Gastrocnemius medialis (tissue), 4 donors: ENCODE measurements at regions not wholly inside any gene's neighbourhood (a gene's known extent, or its start where the extent isn't known, plus 50 kb on each side); places are given as distances from the start of the nearest gene placed in this dataset.

Experiments
- ATAC-seq, 2 donors: fragments of 150-250 bp; one replicate each; pipeline ENCODE4 v1.9.1; 2016
- DNase-seq, 2 donors: peaks; one replicate each; pipeline ENCODE4 v3.0.0-alpha.2; 2019
- H3K27ac ChIP-seq, 4 donors: fragments of 200-600 bp; sonication (generic); 1 replicate in 1 of 4; 2 replicates in 3 of 4; pipeline ENCODE4 v1.5.1; 2016 to 2018; ENCODE audit warnings: mild to moderate bottlenecking in 2 of 4, moderate library complexity in 1 of 4
- H3K27me3 ChIP-seq, 3 donors: fragments of 200-600 bp; sonication (generic) in 2 of 3; 1 replicate in 1 of 3; 2 replicates in 2 of 3; pipeline versions ENCODE4 v1.5.1 to v1.6.0; 2016 to 2019; ENCODE audit warnings: mild to moderate bottlenecking in 1 of 3, moderate library complexity in 1 of 3
- H3K36me3 ChIP-seq, 2 donors: fragments of 200-600 bp; sonication (generic) in 1 of 2; one replicate each; pipeline ENCODE4 v1.5.1; 2017 to 2018
- H3K4me1 ChIP-seq, 2 donors: fragments of 200-600 bp; sonication (generic) in 1 of 2; one replicate each; pipeline ENCODE4 v1.5.1; 2016 to 2017; ENCODE audit warnings: mild to moderate bottlenecking in 2 of 2
- H3K4me3 ChIP-seq, 4 donors: fragments of 200-600 bp; sonication (generic) in 3 of 4; 1 replicate in 1 of 4; 2 replicates in 3 of 4; pipeline ENCODE4 v1.5.1; 2016 to 2019; ENCODE audit warnings: mild to moderate bottlenecking in 2 of 4
- H3K9me3 ChIP-seq, 3 donors: fragments of 200-600 bp; sonication (generic) in 2 of 3; 1 replicate in 1 of 3; 2 replicates in 2 of 3; pipeline ENCODE4 v1.5.1; 2016 to 2019
- POLR2A ChIP-seq, 2 donors: fragments of 450-650 bp; IDR thresholded peaks; one replicate each; pipeline ENCODE4 v1.6.1; 2017; ENCODE audit warnings: antibody characterized with exemption in 2 of 2, mild to moderate bottlenecking in 2 of 2, moderate library complexity in 2 of 2
- in situ Hi-C, 4 donors: fragments of 200-750 bp; cut with MboI; loops; one replicate each; pipeline versions ENCODE4 v1.15.0 to v1.8.0; 2017; ENCODE audit warnings: low sequenced_read_pairs in 4 of 4
- intact Hi-C: fragments of 100-400 bp; cut with DNase I; formaldehyde crosslinking; loops from one replicate; pipeline ENCODE4 v1.15.1; 2023; ENCODE audit warnings: low total_unique reads
- TF ChIP-seq, protein P1 (sequence below), 5 experiments: fragments of 450-650 bp in 3 of 5; fragments of 200-600 bp in 2 of 5; sonication (generic) in 2 of 5; IDR thresholded peaks in 4 of 5; conservative IDR thresholded peaks in 1 of 5; 1 replicate in 4 of 5; 2 replicates in 1 of 5; pipeline ENCODE4 v1.5.1; 2016 to 2019; ENCODE audit warnings: antibody characterized with exemption in 5 of 5, mild to moderate bottlenecking in 3 of 5, moderate library complexity in 3 of 5

DNA sequence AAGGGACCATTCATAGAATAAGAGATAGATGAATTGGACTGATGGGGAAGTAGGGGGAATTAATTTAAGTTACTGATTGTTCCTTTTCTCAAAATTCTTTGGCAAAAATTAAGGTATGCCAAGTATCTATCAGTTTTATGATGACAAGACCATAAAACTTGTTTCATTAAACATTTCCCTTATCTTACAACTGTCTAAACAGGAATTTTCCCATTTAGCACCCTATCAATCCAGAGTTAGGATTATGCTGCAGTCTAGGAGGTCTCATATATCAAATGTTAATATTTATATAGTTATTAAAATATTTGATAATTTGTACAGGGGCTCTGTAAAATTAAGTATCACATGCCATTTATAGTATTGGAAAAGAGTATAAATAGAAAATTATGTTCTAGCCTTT is 51.5 kb upstream of the ARID1B start:
- Histone ChIP-seq H3K9me3 (no peaks in the 10 kb centered on the region), H3K36me3 (no peaks in the 10 kb centered on the region), H3K4me1 (peaks cover 8 to 11% of the 10 kb centered on the region in 2 donors), H3K4me3 (no peak overlapping the region), H3K27me3 (no peaks in the 10 kb centered on the region), H3K27ac (no peak overlapping the region)
- in situ Hi-C loops = no loop called here
- intact Hi-C loops = no loop called here
- TF ChIP-seq, protein P1, sequence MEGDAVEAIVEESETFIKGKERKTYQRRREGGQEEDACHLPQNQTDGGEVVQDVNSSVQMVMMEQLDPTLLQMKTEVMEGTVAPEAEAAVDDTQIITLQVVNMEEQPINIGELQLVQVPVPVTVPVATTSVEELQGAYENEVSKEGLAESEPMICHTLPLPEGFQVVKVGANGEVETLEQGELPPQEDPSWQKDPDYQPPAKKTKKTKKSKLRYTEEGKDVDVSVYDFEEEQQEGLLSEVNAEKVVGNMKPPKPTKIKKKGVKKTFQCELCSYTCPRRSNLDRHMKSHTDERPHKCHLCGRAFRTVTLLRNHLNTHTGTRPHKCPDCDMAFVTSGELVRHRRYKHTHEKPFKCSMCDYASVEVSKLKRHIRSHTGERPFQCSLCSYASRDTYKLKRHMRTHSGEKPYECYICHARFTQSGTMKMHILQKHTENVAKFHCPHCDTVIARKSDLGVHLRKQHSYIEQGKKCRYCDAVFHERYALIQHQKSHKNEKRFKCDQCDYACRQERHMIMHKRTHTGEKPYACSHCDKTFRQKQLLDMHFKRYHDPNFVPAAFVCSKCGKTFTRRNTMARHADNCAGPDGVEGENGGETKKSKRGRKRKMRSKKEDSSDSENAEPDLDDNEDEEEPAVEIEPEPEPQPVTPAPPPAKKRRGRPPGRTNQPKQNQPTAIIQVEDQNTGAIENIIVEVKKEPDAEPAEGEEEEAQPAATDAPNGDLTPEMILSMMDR (IDR thresholded peaks at IDR 0.05 in 4 of 5, conservative IDR thresholded peaks at IDR 0.05 in 1 of 5) = no peak
- no peak for TF ChIP-seq POLR2A (IDR thresholded peaks at IDR 0.05)
- DNase-seq (no peak), ATAC-seq (no peak)

DNA sequence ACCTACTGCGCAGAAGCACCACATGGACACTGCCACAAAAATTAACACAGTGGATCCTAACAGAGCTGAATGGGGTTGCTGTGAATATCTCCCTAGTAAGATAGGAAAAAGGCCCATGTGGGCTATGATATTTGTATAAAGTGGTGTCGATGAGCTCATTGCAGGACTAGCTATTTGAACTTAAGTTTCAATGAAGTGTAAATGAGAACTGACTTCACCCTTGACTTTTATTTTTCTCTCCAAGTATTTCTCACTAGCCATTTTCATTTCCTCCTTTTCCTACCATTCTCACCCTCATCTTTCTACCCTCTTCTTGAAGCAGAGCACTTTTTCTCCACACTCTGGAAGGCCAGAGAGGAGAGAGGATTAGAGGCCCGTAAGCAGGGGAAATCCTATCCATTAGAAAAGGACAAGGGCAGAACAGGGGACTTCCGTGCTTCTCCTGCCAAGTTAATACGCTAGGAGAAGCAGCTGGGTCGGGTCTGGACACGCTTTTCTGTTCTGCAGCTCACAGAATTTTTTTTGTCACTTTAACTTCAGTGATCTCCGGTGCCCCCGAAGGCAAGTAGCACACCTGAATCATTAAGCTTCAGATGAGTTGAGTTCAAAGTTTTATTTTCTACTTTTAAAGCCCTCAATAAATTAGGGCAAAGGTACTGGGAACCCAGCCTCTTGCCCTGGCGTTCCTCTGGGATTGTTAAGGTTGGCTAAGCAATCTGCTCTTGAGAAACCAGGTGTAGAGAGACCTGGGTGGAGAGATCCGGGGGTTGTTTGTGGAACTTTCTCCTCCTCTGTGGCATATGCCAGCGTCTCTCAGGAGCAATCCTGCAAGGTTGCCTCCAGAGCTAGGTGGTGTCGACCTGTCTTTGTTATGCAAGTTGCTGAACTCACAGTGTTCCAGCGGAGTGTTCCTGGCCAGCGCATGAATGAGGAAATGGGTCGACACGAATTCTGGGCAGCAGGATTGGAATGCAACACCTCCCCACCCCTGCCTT is 56.2 kb upstream of the ARID1B start:
- H3K27ac ChIP-seq = peak overlapping the region; percentile 89 to 96 (median 96)
- H3K9me3 ChIP-seq = no peaks in the 10 kb centered on the region
- in situ Hi-C loops = no loop called here
- H3K4me1 ChIP-seq = peaks cover 21 to 27% of the 10 kb centered on the region in 2 donors
- intact Hi-C loops = loop anchor here (1.0 kb wide), 1 partner anchor 34 kb away; no protein-coding TSS in a partner anchor
- peak overlapping the region in 2 of 4 donors; percentile 34 to 48 for H3K4me3 ChIP-seq
- no peaks in the 10 kb centered on the region for H3K36me3 ChIP-seq
- peak; percentile 28 to 60 for ATAC-seq
- no peak for TF ChIP-seq POLR2A (IDR thresholded peaks at IDR 0.05)
- TF ChIP-seq, protein P1 (IDR thresholded peaks at IDR 0.05 in 4 of 5, conservative IDR thresholded peaks at IDR 0.05 in 1 of 5) = no peak
- peak; percentile 16 to 42 for DNase-seq
- no peaks in the 10 kb centered on the region for H3K27me3 ChIP-seq

DNA sequence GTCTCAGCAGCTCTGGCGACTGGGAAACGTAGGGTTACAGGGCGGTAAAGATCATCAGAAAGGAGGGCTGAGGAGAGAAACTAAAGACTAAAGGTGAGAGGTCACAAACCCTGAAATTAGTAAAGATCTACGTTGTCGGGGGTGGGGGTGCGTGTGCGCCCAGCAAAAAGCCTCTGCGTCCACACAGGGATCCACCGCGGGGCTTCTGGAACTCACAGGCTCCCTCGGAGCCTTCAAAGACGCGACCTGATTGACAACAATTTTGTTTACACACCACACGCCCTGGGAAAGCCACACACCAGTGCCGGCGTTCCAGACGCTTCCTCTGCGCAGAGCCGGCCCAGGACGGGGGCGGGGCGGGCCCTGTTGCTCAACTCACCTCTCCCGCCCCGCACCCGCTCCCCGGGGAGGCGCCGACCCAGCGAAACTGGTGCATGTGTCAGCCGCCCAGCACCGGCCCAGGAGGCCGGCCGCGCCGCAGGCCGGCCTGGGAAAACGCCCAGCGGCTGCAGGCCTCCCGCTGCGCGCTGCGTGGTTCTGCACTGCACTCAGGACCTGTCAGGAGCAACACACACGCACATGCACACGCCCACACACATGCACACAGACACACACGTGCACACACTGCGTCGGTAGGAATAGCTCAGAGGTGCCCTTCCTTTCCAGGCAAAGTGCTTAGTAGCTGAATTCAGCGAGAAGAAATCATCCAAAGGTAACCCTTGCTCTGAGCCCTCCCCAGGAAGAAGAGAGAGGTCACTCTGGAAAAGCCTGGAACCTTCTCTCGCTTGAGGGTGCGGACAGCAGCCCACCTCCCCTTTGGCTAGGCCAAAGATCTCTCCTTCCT is 57.2 kb upstream of the ARID1B start:
- peak; percentile 53 to 79 for TF ChIP-seq POLR2A (IDR thresholded peaks at IDR 0.05)
- TF ChIP-seq, protein P1 (IDR thresholded peaks at IDR 0.05 in 4 of 5, conservative IDR thresholded peaks at IDR 0.05 in 1 of 5) = no peak
- H3K9me3 ChIP-seq = no peaks in the 10 kb centered on the region
- no peaks in the 10 kb centered on the region for H3K27me3 ChIP-seq
- peak overlapping the region; percentile 34 to 52 (median 46) for H3K4me3 ChIP-seq
- peak overlapping the region; percentile 89 to 96 (median 96) for H3K27ac ChIP-seq
- intact Hi-C loops = loop anchor here (1.0 kb wide), 2 partner anchors 33 to 57 kb away; partner anchors contain the start of gene ARID1B
- in situ Hi-C loops = no loop called here
- ATAC-seq (peak; percentile 82 to 88), DNase-seq (peak; percentile 90 to 93)
- peaks cover 21 to 27% of the 10 kb centered on the region in 2 donors for H3K4me1 ChIP-seq
- no peaks in the 10 kb centered on the region for H3K36me3 ChIP-seq

DNA sequence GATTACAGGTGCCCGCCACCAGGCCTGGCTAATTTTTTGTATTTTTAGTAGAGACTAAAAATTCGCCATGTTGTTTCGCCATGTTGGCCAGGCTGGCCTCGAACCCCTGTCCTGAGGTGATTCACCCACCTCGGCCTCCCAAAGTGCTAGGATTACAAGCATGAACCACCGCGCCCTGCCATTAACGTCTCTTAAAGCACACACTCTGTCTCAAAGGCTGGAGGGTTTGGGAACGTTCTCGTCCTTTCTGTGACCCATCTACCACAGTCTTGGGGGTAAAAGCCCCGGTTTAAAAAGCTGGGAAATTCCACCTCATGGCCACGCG is 57.8 kb upstream of the ARID1B start:
- intact Hi-C loops = loop anchor here (1.0 kb wide), 1 partner anchor 58 kb away; the partner anchor contains the start of gene ARID1B

More for the DNA sequence above, 57.8 kb upstream of the ARID1B start:
- in situ Hi-C loops = no loop called here
- Histone ChIP-seq H3K36me3 (no peaks in the 10 kb centered on the region), H3K27ac (peak overlapping the region; percentile 89 to 96 (median 96)), H3K9me3 (no peaks in the 10 kb centered on the region), H3K27me3 (no peaks in the 10 kb centered on the region), H3K4me3 (peak overlapping the region; percentile 29 to 52 (median 46)), H3K4me1 (peaks cover 21 to 27% of the 10 kb centered on the region in 2 donors)
- ATAC-seq (peak; percentile 5 to 7), DNase-seq (peak in 1 of 2 donors; percentile 17)
- TF ChIP-seq, protein P1 (IDR thresholded peaks at IDR 0.05 in 4 of 5, conservative IDR thresholded peaks at IDR 0.05 in 1 of 5) = no peak
- no peak for TF ChIP-seq POLR2A (IDR thresholded peaks at IDR 0.05)
